ENCODE measurements at regions not wholly inside any gene's neighbourhood (a gene's known extent, or its start where the extent isn't known, plus 50 kb on each side); places are given as distances from the start of the nearest gene placed in this dataset.
A peak's percentile ranks its signal among the peaks of the same experiment; 100 is the strongest.
"Not testable (repeated sequence)": the region's sequence is repeated elsewhere in the genome, so short reads cannot be mapped to it uniquely, and the experiment has no call there.

DNA sequence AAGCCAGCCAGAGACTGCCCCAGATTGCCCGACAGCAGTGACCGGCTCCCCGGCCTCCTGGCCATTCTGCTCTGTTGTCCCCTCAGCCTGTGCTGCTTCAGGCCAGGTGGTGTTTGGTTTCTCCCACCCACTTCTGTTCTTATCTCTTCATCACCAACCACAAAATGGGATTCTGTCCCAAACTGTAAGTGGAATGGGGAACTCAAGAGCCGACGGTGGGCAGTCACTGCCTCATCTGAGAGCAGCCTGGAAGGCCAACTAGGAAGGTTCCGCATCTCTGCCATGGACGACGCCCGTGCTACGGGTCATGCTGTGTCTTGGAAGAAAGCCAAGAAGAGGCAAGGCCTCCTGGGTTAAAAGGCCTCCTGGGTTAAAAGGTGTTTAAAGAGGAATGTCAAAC, 219.0 kb upstream of the PIK3R1 start:
- Histone ChIP-seq H3K27me3 (ENCODE audit: control insufficient read depth in 1 of 2, insufficient read depth in 2 of 2, low read length in 2 of 2) (no peaks in the 10 kb centered on the region), H3K27ac (ENCODE audit: low read depth, low read length) (no peak overlapping the region), H3K36me3 (ENCODE audit: insufficient read depth, low read length) (no peaks in the 10 kb centered on the region)

DNA sequence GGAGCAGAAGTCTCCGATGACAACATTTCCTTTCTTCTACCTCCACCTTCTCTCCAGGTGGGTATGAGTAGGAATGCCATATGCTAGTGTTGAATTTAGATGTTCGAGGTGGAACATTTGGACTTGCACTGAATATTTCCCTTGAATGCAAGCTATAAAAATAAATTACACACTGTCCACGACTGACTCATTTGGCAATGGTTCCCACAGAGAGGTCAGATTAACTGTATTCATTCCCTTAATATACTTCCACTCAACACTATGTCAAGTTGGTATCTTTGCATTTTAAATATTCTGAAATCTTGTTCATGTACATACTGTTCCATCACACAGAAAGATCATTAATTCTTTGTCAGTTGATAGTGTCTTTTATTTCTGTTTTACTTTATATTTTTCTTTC, 222.6 kb upstream of the PIK3R1 start:
- Histone ChIP-seq H3K4me3 (ENCODE audit: low read depth in 1 of 2, low read length in 2 of 2) (no peak overlapping the region), H3K27me3 (ENCODE audit: control insufficient read depth in 1 of 2, insufficient read depth in 2 of 2, low read length in 2 of 2) (no peaks in the 10 kb centered on the region), H3K27ac (ENCODE audit: low read depth, low read length) (no peak overlapping the region), H3K9ac (ENCODE audit: low read length) (no peak overlapping the region), H3K36me3 (ENCODE audit: insufficient read depth, low read length) (no peaks in the 10 kb centered on the region), H3K4me1 (ENCODE audit: insufficient read depth, low read length) (peaks cover 9% of the 10 kb centered on the region), H3K9me3 (ENCODE audit: low read length) (no peaks in the 10 kb centered on the region)

More for the DNA sequence above, 219.0 kb upstream of the PIK3R1 start:
- Histone ChIP-seq H3K4me1 (ENCODE audit: insufficient read depth, low read length) (peaks cover 9% of the 10 kb centered on the region), H3K9ac (ENCODE audit: low read length) (no peak overlapping the region), H3K9me3 (ENCODE audit: low read length) (no peaks in the 10 kb centered on the region), H3K4me3 (ENCODE audit: low read depth in 1 of 2, low read length in 2 of 2) (no peak overlapping the region)

DNA sequence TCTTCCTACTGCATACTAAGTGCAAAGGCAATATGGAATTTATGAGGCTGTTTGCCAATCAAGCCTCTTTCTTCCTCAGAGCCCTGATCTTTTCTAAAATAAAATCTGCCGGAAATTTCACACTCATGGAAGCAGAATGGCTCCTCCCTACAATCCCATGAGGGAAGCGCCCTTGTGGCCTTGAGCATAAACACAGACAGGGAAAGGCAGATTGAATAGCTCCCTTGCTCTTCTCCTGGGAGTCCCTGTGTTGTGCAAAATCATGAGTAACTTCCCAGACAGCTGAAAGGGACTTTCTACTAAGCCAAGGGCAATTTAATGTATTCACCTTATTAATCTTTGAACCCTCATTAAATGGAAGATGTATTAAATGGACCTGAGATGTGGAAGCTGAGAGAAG, 226.1 kb upstream of the PIK3R1 start:
- Histone ChIP-seq H3K36me3 (ENCODE audit: insufficient read depth, low read length) (no peaks in the 10 kb centered on the region), H3K4me3 (ENCODE audit: low read depth in 1 of 2, low read length in 2 of 2) (no peak overlapping the region), H3K4me1 (ENCODE audit: insufficient read depth, low read length) (peaks cover 22% of the 10 kb centered on the region), H3K9ac (ENCODE audit: low read length) (no peak overlapping the region), H3K9me3 (ENCODE audit: low read length) (no peaks in the 10 kb centered on the region), H3K27me3 (ENCODE audit: control insufficient read depth in 1 of 2, insufficient read depth in 2 of 2, low read length in 2 of 2) (no peaks in the 10 kb centered on the region), H3K27ac (ENCODE audit: low read depth, low read length) (no peak overlapping the region)

DNA sequence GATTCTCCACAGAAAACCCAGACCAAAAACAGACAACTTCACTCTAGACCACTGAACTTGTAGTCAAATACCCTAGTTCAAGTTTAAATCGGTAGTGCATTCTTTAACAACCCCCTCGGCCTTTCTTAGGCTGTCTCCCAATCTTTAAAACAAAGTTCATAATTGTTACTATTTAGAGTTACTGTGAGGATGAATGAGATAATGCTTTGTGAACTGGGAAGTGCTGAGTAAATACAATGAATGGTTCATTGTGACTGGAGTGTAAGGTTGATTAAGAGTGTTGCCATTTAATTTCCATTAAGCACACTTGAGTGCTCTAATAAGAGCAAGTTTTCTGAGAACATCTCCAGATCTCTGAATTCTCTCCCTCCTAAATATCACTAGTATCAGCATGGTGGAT, 228.8 kb upstream of the PIK3R1 start:
- peaks cover 24% of the 10 kb centered on the region for H3K4me1 ChIP-seq (ENCODE audit: insufficient read depth, low read length)
- no peak overlapping the region for H3K4me3 ChIP-seq (ENCODE audit: low read depth in 1 of 2, low read length in 2 of 2)
- no peaks in the 10 kb centered on the region for H3K9me3 ChIP-seq (ENCODE audit: low read length)
- H3K27me3 ChIP-seq (ENCODE audit: control insufficient read depth in 1 of 2, insufficient read depth in 2 of 2, low read length in 2 of 2): no peaks in the 10 kb centered on the region
- H3K27ac ChIP-seq (ENCODE audit: low read depth, low read length): no peak overlapping the region
- H3K36me3 ChIP-seq (ENCODE audit: insufficient read depth, low read length): no peaks in the 10 kb centered on the region
- no peak overlapping the region for H3K9ac ChIP-seq (ENCODE audit: low read length)

DNA sequence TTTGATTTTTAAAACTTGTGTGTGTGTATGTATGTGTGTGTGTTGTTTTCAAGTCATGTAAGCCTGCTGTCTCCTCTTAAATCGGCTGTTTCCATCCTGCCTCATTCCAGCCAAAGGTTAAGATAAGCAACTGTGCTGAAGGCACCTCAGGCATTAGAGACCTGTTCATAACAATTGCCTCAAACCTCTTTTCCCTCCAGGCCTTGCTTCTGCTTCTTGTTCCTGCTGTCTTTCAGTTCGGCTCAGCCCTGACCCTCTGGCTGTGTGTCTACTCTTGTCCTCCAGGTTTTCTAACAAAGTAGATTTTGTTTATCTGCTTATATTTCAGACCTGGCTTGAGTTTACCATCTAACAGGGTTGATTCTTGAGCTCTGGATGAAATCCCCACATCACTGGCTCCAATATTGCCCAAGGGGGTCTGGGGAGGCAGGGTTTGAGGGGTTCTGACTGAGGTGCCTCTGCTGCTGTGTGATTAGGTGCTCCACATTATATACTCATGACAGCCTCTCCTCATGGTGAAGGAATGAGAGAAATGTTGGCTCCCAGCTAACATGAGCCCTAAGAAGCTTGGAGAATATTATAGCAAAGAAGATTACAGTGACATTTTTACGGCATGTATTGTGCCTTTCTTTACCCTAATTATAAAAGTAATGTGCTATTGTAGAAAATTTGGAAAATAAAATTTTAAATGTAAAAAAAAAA, 229.7 kb upstream of the PIK3R1 start:
- Histone ChIP-seq H3K36me3 (ENCODE audit: insufficient read depth, low read length) (no peaks in the 10 kb centered on the region), H3K4me3 (ENCODE audit: low read depth in 1 of 2, low read length in 2 of 2) (no peak overlapping the region), H3K4me1 (ENCODE audit: insufficient read depth, low read length) (peaks cover 24% of the 10 kb centered on the region), H3K27me3 (ENCODE audit: control insufficient read depth in 1 of 2, insufficient read depth in 2 of 2, low read length in 2 of 2) (no peaks in the 10 kb centered on the region), H3K9me3 (ENCODE audit: low read length) (no peaks in the 10 kb centered on the region), H3K9ac (ENCODE audit: low read length) (no peak overlapping the region), H3K27ac (ENCODE audit: low read depth, low read length) (peak overlapping the region; percentile 49)

DNA sequence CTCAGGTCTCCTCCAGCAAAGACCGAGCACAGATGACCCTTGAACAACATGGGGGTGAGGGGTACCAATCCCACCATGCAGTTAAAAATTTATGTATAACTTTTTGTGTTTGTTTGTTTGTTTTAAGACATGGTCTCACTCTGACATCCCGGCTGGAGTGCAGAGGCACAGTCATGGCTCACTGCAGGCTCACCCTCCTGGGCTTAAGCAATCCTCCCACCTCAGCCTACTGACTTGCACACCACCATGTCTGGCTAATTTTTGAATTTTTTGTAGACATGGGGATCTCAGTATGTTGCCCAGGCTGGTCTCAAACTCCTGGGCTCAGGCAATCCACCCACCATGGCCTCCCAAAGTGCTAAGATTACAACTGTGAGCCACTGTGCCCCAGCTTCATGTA, 231.0 kb upstream of the PIK3R1 start:
- Histone ChIP-seq H3K4me3 (ENCODE audit: low read depth in 1 of 2, low read length in 2 of 2) (no peak overlapping the region), H3K36me3 (ENCODE audit: insufficient read depth, low read length) (no peaks in the 10 kb centered on the region), H3K4me1 (ENCODE audit: insufficient read depth, low read length) (peaks cover 24% of the 10 kb centered on the region), H3K27ac (ENCODE audit: low read depth, low read length) (no peak overlapping the region), H3K9ac (ENCODE audit: low read length) (no peak overlapping the region), H3K9me3 (ENCODE audit: low read length) (no peaks in the 10 kb centered on the region), H3K27me3 (ENCODE audit: control insufficient read depth in 1 of 2, insufficient read depth in 2 of 2, low read length in 2 of 2) (no peaks in the 10 kb centered on the region)

- Histone ChIP-seq H3K36me3 (ENCODE audit: insufficient read depth, low read length) (no peaks in the 10 kb centered on the region), H3K9ac (ENCODE audit: low read length) (no peak overlapping the region), H3K4me3 (ENCODE audit: low read depth in 1 of 2, low read length in 2 of 2) (no peak overlapping the region), H3K4me1 (ENCODE audit: insufficient read depth, low read length) (peaks cover 24% of the 10 kb centered on the region), H3K9me3 (ENCODE audit: low read length) (no peaks in the 10 kb centered on the region), H3K27ac (ENCODE audit: low read depth, low read length) (no peak overlapping the region), H3K27me3 (ENCODE audit: control insufficient read depth in 1 of 2, insufficient read depth in 2 of 2, low read length in 2 of 2) (no peaks in the 10 kb centered on the region)
Measured at GRCh38 chr5:67983251-67984110, 232.1 kb upstream of the PIK3R1 start.

DNA sequence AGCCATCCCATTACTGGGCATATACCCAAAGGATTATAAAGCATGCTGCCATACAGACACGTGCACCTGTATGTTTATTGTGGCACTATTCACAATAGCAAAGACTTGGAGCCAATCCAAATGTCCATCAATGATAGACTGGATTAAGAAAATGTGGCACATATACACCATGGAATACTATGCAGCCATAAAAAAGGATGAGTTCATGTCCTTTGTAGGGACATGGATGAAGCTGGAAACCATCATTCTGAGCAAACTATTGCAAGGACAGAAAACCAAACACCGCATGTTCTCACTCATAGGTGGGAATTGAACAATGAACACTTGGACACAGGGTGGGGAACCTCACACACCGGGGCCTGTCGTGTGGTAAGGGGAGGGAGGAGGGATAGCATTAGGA, 233.4 kb upstream of the PIK3R1 start:
- not testable (repeated sequence) for H3K27me3 ChIP-seq (ENCODE audit: control insufficient read depth in 1 of 2, insufficient read depth in 2 of 2, low read length in 2 of 2); H3K9ac ChIP-seq (ENCODE audit: low read length); H3K4me3 ChIP-seq (ENCODE audit: low read depth in 1 of 2, low read length in 2 of 2); H3K27ac ChIP-seq (ENCODE audit: low read depth, low read length); H3K9me3 ChIP-seq (ENCODE audit: low read length); H3K36me3 ChIP-seq (ENCODE audit: insufficient read depth, low read length)
- peaks cover 24% of the 10 kb centered on the region for H3K4me1 ChIP-seq (ENCODE audit: insufficient read depth, low read length)

DNA sequence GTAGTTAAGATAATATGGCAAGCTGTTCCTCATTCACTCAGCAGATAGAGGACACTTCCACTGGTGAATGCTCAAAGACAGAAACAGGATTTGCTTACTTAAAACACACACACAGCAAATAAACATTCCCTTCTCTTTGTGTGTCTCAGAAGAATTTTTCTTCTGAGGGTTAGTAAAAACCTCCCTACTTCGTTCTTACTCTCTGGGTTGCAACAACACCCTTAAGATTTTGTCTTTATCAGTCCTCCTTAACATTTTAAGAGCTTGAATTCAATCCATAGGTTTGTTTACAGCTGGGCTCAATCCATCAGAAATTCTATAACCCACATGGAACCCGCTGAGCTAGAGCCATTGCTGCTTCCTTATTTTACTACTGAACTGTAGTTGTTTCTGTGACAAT, 237.4 kb upstream of the PIK3R1 start:
- H3K9me3 ChIP-seq (ENCODE audit: low read length): no peaks in the 10 kb centered on the region
- peaks cover 5% of the 10 kb centered on the region for H3K4me1 ChIP-seq (ENCODE audit: insufficient read depth, low read length)
- no peak overlapping the region for H3K4me3 ChIP-seq (ENCODE audit: low read depth in 1 of 2, low read length in 2 of 2)
- no peaks in the 10 kb centered on the region for H3K27me3 ChIP-seq (ENCODE audit: control insufficient read depth in 1 of 2, insufficient read depth in 2 of 2, low read length in 2 of 2)
- H3K36me3 ChIP-seq (ENCODE audit: insufficient read depth, low read length): no peaks in the 10 kb centered on the region
- no peak overlapping the region for H3K27ac ChIP-seq (ENCODE audit: low read depth, low read length)
- no peak overlapping the region for H3K9ac ChIP-seq (ENCODE audit: low read length)

GRCh38 chr5:67976891-67977601, 238.5 kb upstream of the PIK3R1 start:
- Histone ChIP-seq H3K9me3 (ENCODE audit: low read length) (no peaks in the 10 kb centered on the region), H3K4me1 (ENCODE audit: insufficient read depth, low read length) (peaks cover 9% of the 10 kb centered on the region), H3K9ac (ENCODE audit: low read length) (no peak overlapping the region), H3K4me3 (ENCODE audit: low read depth in 1 of 2, low read length in 2 of 2) (no peak overlapping the region), H3K36me3 (ENCODE audit: insufficient read depth, low read length) (no peaks in the 10 kb centered on the region), H3K27ac (ENCODE audit: low read depth, low read length) (no peak overlapping the region), H3K27me3 (ENCODE audit: control insufficient read depth in 1 of 2, insufficient read depth in 2 of 2, low read length in 2 of 2) (no peaks in the 10 kb centered on the region)

DNA sequence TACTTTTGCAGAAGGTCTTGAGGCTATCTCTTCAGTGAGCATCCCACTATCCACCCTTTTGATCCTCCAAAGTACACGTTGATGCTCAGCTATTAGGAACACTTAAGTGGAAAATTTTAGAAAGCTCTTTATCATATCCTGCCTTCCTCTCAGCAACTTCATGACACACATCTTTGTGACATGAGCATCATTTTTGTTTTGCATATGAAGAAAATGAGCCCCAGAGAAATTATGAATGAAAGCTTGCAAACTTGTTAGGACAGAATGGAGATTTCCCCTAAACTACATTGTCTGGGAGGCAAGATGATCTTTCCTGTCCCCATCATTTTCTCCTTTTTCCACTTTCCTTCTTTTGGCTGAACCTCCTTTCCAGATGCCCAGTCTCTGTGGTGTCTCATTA, 239.4 kb upstream of the PIK3R1 start:
- H3K9ac ChIP-seq (ENCODE audit: low read length): no peak overlapping the region
- H3K4me1 ChIP-seq (ENCODE audit: insufficient read depth, low read length): peaks cover 18% of the 10 kb centered on the region
- H3K4me3 ChIP-seq (ENCODE audit: low read depth in 1 of 2, low read length in 2 of 2): no peak overlapping the region
- no peaks in the 10 kb centered on the region for H3K27me3 ChIP-seq (ENCODE audit: control insufficient read depth in 1 of 2, insufficient read depth in 2 of 2, low read length in 2 of 2)
- H3K27ac ChIP-seq (ENCODE audit: low read depth, low read length): no peak overlapping the region
- no peaks in the 10 kb centered on the region for H3K9me3 ChIP-seq (ENCODE audit: low read length)
- no peaks in the 10 kb centered on the region for H3K36me3 ChIP-seq (ENCODE audit: insufficient read depth, low read length)

All from muscle layer of colon (tissue), 2 donors.